Epidermal melanocyte (primary cell): ENCODE measurements at regions not wholly inside any gene's neighbourhood (a gene's known extent, or its start where the extent isn't known, plus 50 kb on each side); places are given as distances from the start of the nearest gene placed in this dataset.

ENCODE experiments used
- DNase-seq: peaks from one replicate; pipeline ENCODE4 v3.0.0; 2011; ENCODE audit warnings: low spot score; ENCODE audit not compliant: insufficient read length

GRCh38 chr18:43642727-43643330 lies 365.5 kb upstream of the SYT4 start:
- no peak for DNase-seq

GRCh38 chr18:43648002-43648401 lies 370.7 kb upstream of the SYT4 start:
- DNase-seq, result no peak

GRCh38 chr18:43649649-43650357 lies 372.5 kb upstream of the SYT4 start:
- DNase-seq, result no peak

- DNase-seq, result no peak
Measured at GRCh38 chr18:43650426-43650825, 373.1 kb upstream of the SYT4 start.

- DNase-seq, result no peak
Measured at GRCh38 chr18:43651057-43651456, 373.8 kb upstream of the SYT4 start.

- no peak for DNase-seq
Measured at GRCh38 chr18:43656547-43656946, 379.3 kb upstream of the SYT4 start.

GRCh38 chr18:43661570-43661969 lies 384.3 kb upstream of the SYT4 start:
- DNase-seq, result no peak

- DNase-seq, result no peak
Measured at GRCh38 chr18:43662657-43663056, 385.4 kb upstream of the SYT4 start.

- DNase-seq, result no peak
Measured at GRCh38 chr18:43663159-43663558, 385.9 kb upstream of the SYT4 start.

- no peak for DNase-seq
Measured at GRCh38 chr18:43664487-43665008, 387.3 kb upstream of the SYT4 start.

- DNase-seq, result peak; percentile 16
Measured at GRCh38 chr18:43665105-43665788, 388.0 kb upstream of the SYT4 start.

- no peak for DNase-seq
Measured at GRCh38 chr18:43668866-43669265, 391.6 kb upstream of the SYT4 start.

DNA sequence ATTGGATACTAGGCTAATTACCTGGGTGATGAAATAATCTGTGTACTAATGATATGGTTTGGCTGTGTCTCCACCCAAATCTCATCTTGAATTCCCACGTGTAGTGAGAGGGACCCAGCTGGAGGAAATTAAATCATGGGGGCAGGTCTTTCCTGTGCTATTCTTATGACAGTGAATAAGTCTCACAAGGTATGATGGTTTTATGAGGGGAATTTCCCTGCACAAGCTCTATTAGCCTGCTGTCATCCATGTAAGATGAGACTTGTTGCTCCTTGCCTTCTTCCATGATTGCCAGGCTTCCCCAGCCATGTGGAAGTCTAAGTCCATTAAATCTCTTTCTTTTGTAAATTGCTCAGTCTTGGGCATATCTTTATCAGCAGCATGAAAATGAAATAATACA lies 394.1 kb upstream of the SYT4 start:
- DNase-seq, result no peak

DNA sequence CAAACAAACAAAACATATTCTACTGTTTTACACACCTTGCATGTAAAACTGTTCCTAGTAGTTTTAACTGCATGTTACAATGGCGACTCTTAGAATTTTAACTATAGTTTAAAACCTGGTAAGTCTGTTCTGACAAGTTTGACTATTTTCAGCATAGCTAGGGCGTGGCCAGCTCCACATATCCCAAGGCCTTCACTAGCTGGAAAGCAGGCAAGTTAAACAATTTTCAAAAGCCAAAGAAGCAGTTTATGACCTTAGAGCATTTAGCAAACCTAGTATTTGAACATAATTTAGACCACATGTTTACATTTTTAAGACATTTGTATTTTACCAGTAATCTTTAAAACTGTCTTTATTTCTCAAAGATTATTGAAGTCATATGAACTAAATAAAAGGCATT lies 402.8 kb upstream of the SYT4 start:
- DNase-seq, result no peak

DNA sequence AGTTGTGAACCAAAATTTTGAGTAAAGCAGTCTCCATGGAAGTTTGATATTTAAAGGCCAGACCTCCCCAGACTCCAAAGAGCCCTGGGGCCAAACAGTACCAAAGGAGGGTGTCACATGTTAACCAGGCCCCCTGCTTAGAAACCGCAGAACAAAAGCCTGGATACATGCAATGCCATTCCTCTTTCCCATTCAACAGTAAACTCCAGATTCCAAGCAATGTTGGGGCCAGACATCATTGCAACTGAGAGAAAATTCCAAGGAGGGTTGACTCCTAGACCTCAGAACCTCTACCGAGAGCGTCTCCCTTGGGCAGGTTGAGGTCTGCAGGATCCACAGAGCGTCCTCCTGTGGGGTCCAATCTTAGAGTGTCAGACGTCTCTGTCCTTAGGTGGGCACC lies 404.4 kb upstream of the SYT4 start:
- DNase-seq, result no peak

- DNase-seq, result no peak
Measured at GRCh38 chr18:43682196-43682595, 404.9 kb upstream of the SYT4 start.

- DNase-seq, result no peak
Measured at GRCh38 chr18:43686709-43687108, 409.4 kb upstream of the SYT4 start.

GRCh38 chr18:43692099-43692690 lies 414.9 kb upstream of the SYT4 start:
- DNase-seq, result no peak

DNA sequence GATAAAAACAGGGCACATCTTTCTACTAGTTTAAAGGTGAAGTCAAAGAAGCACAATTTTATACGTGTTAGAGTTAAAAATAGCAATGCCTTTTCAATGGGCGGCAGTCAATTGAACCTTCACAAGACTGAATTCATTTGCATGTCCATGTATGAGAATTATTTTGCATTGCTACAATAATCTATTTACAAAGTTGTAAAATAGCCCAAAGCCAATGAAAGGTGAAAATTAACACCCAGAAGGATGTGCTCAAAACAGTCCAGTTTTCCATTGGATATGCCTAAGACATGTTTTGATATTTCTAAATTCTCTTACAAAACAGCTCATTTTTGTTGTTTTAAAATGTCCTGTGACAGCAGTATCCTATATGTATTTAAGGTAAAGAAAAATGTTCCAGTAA lies 425.1 kb upstream of the SYT4 start:
- DNase-seq, result no peak

DNA sequence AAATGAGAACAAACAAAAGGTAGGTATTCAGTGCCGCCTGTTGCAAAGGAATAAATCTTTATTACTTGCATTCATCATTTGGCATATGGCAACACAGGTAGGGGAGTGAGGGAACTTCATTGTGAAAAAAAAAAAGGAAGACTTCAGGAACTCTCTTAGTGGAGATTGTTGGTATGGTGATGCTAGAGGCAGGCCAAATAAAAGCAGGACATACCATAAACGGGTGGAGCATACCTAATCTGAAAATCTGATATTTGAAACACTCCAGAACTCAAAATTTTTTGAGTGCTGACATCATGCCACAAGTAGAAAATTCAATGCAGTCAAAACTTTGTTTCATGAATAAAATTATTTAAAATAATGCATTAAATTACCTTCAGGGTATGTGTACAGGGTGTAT lies 425.8 kb upstream of the SYT4 start:
- no peak for DNase-seq

GRCh38 chr18:43705850-43706249 lies 428.6 kb upstream of the SYT4 start:
- DNase-seq, result no peak

- no peak for DNase-seq
Measured at GRCh38 chr18:43710135-43710534, 432.8 kb upstream of the SYT4 start.
